ENCODE measurements at regions not wholly inside any gene's neighbourhood (a gene's known extent, or its start where the extent isn't known, plus 50 kb on each side); places are given as distances from the start of the nearest gene placed in this dataset.

GRCh38 chr6:129766959-129767728 is 57.2 kb upstream of the ARHGAP18 start:
- no peak for TF ChIP-seq EZH2 (IDR thresholded peaks at IDR 0.05; ENCODE audit: low read length)
- TF ChIP-seq, protein P1, sequence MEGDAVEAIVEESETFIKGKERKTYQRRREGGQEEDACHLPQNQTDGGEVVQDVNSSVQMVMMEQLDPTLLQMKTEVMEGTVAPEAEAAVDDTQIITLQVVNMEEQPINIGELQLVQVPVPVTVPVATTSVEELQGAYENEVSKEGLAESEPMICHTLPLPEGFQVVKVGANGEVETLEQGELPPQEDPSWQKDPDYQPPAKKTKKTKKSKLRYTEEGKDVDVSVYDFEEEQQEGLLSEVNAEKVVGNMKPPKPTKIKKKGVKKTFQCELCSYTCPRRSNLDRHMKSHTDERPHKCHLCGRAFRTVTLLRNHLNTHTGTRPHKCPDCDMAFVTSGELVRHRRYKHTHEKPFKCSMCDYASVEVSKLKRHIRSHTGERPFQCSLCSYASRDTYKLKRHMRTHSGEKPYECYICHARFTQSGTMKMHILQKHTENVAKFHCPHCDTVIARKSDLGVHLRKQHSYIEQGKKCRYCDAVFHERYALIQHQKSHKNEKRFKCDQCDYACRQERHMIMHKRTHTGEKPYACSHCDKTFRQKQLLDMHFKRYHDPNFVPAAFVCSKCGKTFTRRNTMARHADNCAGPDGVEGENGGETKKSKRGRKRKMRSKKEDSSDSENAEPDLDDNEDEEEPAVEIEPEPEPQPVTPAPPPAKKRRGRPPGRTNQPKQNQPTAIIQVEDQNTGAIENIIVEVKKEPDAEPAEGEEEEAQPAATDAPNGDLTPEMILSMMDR (optimal IDR thresholded peaks at IDR 0.05 in 1 of 3, IDR thresholded peaks at IDR 0.05 in 1 of 3, conservative IDR thresholded peaks at IDR 0.05 in 1 of 3; ENCODE audit: extremely low read depth in 1 of 3, insufficient read depth in 2 of 3, low read length in 3 of 3): no peak
